Neural cell (in vitro differentiated cells): ENCODE measurements at regions not wholly inside any gene's neighbourhood (a gene's known extent, or its start where the extent isn't known, plus 50 kb on each side); places are given as distances from the start of the nearest gene placed in this dataset.

ENCODE experiments used
- H2AFZ ChIP-seq: fragments of 200-600, 300-800 bp; sonication (generic), shearing (Covaris generic); 2 replicates; pipeline ENCODE4 v1.6.0; 2014; ENCODE audit warnings: low read depth, mild to moderate bottlenecking, antibody characterized with exemption, low read length, moderate library complexity
- H3F3A ChIP-seq: fragments of 200-600 bp; shearing (Covaris generic); 2 replicates; pipeline ENCODE4 v1.6.1; 2016; ENCODE audit warnings: mild to moderate bottlenecking, moderate library complexity, mixed read lengths, antibody characterized with exemption, low read length; ENCODE audit not compliant: insufficient read depth, poor library complexity, severe bottlenecking
- H3K27ac ChIP-seq: fragments of 200-600, 300-800 bp; sonication (generic), shearing (Covaris generic); 2 replicates; pipeline ENCODE4 v1.5.1; 2014; ENCODE audit warnings: mild to moderate bottlenecking, low read length, moderate library complexity
- H3K27me3 ChIP-seq: fragments of 300-800, 200-600 bp; sonication (generic), shearing (Covaris generic); 2 replicates; pipeline ENCODE4 v1.6.0; 2014; ENCODE audit warnings: mild to moderate bottlenecking, low read depth, low read length, moderate library complexity; ENCODE audit not compliant: insufficient read depth
- H3K36me3 ChIP-seq: fragments of 300-800, 200-600 bp; sonication (generic), shearing (Covaris generic); 2 replicates; pipeline ENCODE4 v1.5.1; 2014; ENCODE audit warnings: mild to moderate bottlenecking, antibody characterized with exemption, low read length, moderate library complexity; ENCODE audit not compliant: insufficient read depth
- H3K4me2 ChIP-seq: fragments of 300-800, 200-600 bp; sonication (generic), shearing (Covaris generic); 2 replicates; pipeline ENCODE4 v1.6.0; 2014; ENCODE audit warnings: mild to moderate bottlenecking, low read length
- H3K4me3 ChIP-seq: fragments of 300-800, 200-600 bp; sonication (generic), shearing (Covaris generic); 2 replicates; pipeline ENCODE4 v1.5.1; 2014; ENCODE audit warnings: mild to moderate bottlenecking, low read length, moderate library complexity
- H3K79me2 ChIP-seq: fragments of 200-600 bp; shearing (Covaris generic); replicated peaks from 2 replicates; pipeline ENCODE4 v1.6.0; 2014; ENCODE audit warnings: mild to moderate bottlenecking, low read length, moderate library complexity; ENCODE audit not compliant: insufficient read depth
- H3K9ac ChIP-seq: fragments of 300-800, 200-600 bp; sonication (generic), shearing (Covaris generic); 2 replicates; pipeline ENCODE4 v1.6.1; 2016; ENCODE audit warnings: mild to moderate bottlenecking, low read length, mixed read lengths
- H3K9me2 ChIP-seq: fragments of 200-600 bp; shearing (Covaris generic); 2 replicates; pipeline ENCODE4 v1.6.1; 2016; ENCODE audit warnings: mild to moderate bottlenecking, low read length, mixed read lengths; ENCODE audit not compliant: insufficient read depth
- H3K9me3 ChIP-seq: fragments of 200-600, 300-800 bp; sonication (generic), shearing (Covaris generic); 2 replicates; pipeline ENCODE4 v1.6.1; 2016; ENCODE audit warnings: mild to moderate bottlenecking, mixed run types, low read length, moderate library complexity, mixed read lengths
- H4K20me1 ChIP-seq: fragments of 200-600 bp; shearing (Covaris generic); 2 replicates; pipeline ENCODE4 v1.6.1; 2016; ENCODE audit warnings: mild to moderate bottlenecking, mixed run types; ENCODE audit not compliant: insufficient read depth
- CTCF ChIP-seq: fragments of 450-650 bp; IDR thresholded peaks from 2 replicates; pipeline ENCODE4 v1.5.1; 2014; ENCODE audit warnings: antibody characterized with exemption, mild to moderate bottlenecking, moderate library complexity; ENCODE audit not compliant: poor library complexity, severe bottlenecking
- EP300 ChIP-seq: fragments of 450-650 bp; conservative IDR thresholded peaks from 2 replicates; pipeline ENCODE4 v1.6.1; 2014; ENCODE audit warnings: antibody characterized with exemption, mild to moderate bottlenecking, moderate library complexity; ENCODE audit not compliant: poor library complexity, severe bottlenecking
- EZH2 ChIP-seq: fragments of 200-600, 300-800 bp; shearing (Covaris generic), sonication (generic); IDR thresholded peaks from 2 replicates; pipeline ENCODE4 v1.6.1; 2014; ENCODE audit warnings: antibody characterized with exemption, low read length, borderline replicate concordance, mild to moderate bottlenecking; ENCODE audit not compliant: insufficient read depth, poor library complexity, severe bottlenecking
- MXI1 ChIP-seq: fragments of 450-650 bp; conservative IDR thresholded peaks from 2 replicates; pipeline ENCODE4 v1.6.1; 2014; ENCODE audit warnings: antibody characterized with exemption, mild to moderate bottlenecking; ENCODE audit not compliant: poor library complexity, severe bottlenecking
- POLR2AphosphoS5 ChIP-seq: IDR thresholded peaks from 2 replicates; pipeline ENCODE4 v1.6.1; 2012
- RAD21 ChIP-seq: fragments of 450-650 bp; conservative IDR thresholded peaks from 2 replicates; pipeline ENCODE4 v1.6.1; 2014; ENCODE audit warnings: antibody characterized with exemption, mild to moderate bottlenecking, moderate library complexity
- REST ChIP-seq: IDR thresholded peaks from 2 replicates; pipeline ENCODE4 v1.6.1; 2012; ENCODE audit warnings: borderline replicate concordance
- SMC3 ChIP-seq: fragments of 450-650 bp; conservative IDR thresholded peaks from 2 replicates; pipeline ENCODE4 v1.6.1; 2014; ENCODE audit warnings: antibody characterized with exemption, mild to moderate bottlenecking, moderate library complexity; ENCODE audit not compliant: poor library complexity
- TAF1 ChIP-seq: IDR thresholded peaks from 2 replicates; pipeline ENCODE4 v1.6.1; 2012; ENCODE audit warnings: low read depth

DNA sequence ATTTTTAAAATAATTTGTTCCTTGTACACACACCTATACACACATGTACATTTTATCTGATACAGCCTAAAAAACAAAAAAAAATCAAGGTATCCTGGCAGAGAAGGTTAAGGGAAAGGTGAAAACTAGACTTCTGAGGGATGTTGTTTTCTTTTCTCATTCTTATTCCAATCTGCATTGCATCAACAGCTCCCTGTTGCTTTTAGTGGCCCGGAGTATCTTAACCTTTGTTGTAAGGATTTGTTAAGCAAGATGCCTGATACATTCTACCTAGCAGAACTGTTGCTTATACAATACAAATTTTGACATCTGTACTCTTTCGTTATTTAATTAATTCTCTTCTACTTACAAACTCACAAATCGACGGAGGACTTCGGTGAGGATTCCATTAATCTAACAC is 167.4 kb downstream of the GNAI1 start:
- Histone ChIP-seq H3K9ac (no peak overlapping the region), H3K36me3 (no peaks in the 10 kb centered on the region), H3F3A (no peaks in the 10 kb centered on the region), H3K9me3 (no peaks in the 10 kb centered on the region), H4K20me1 (no peaks in the 10 kb centered on the region), H3K27me3 (no peaks in the 10 kb centered on the region), H3K4me2 (no peak overlapping the region), H3K79me2 (no peaks in the 10 kb centered on the region), H3K9me2 (no peaks in the 10 kb centered on the region), H2AFZ (no peak overlapping the region), H3K4me3 (no peak overlapping the region), H3K27ac (no peak overlapping the region)
- TF ChIP-seq EP300 (no peak), CTCF (no peak), REST (no peak)

- Histone ChIP-seq H3K9me3 (no peaks in the 10 kb centered on the region), H3K9me2 (no peaks in the 10 kb centered on the region), H3K79me2 (no peaks in the 10 kb centered on the region), H4K20me1 (no peaks in the 10 kb centered on the region), H3K4me3 (no peak overlapping the region), H3F3A (no peaks in the 10 kb centered on the region), H3K4me2 (no peak overlapping the region), H3K27me3 (no peaks in the 10 kb centered on the region), H2AFZ (no peak overlapping the region), H3K27ac (no peak overlapping the region), H3K36me3 (no peaks in the 10 kb centered on the region), H3K9ac (no peak overlapping the region)
- TF ChIP-seq MXI1 (no peak), RAD21 (no peak), TAF1 (no peak), EZH2 (no peak), POLR2AphosphoS5 (no peak), REST (no peak), CTCF (no peak), SMC3 (no peak), EP300 (no peak)
These were observed 163.6 kb downstream of the GNAI1 start for GRCh38 chr7:80298201-80298600.
